H9 (cell line): ENCODE measurements at regions not wholly inside any gene's neighbourhood (a gene's known extent, or its start where the extent isn't known, plus 50 kb on each side); places are given as distances from the start of the nearest gene placed in this dataset.

Experiments
- DNase-seq: peaks from one replicate; pipeline ENCODE4 v3.0.0-alpha.2; 2017
- H2AFZ ChIP-seq: one replicate; pipeline ENCODE4 v1.6.1; 2013; ENCODE audit warnings: mild to moderate bottlenecking, low read length, control low read depth, moderate library complexity
- H2AK5ac ChIP-seq: 2 replicates; pipeline ENCODE4 v1.6.1; 2013; ENCODE audit warnings: low read length, control low read depth, mixed read lengths; ENCODE audit not compliant: insufficient read length
- H2BK120ac ChIP-seq: one replicate; pipeline ENCODE4 v1.6.1; 2013; ENCODE audit warnings: low read depth, mild to moderate bottlenecking, low read length, control low read depth, inconsistent platforms; ENCODE audit not compliant: poor library complexity, severe bottlenecking
- H2BK12ac ChIP-seq: 2 replicates; pipeline ENCODE4 v1.6.1; 2013; ENCODE audit warnings: low read length, control low read depth, mixed read lengths, low read depth; ENCODE audit not compliant: insufficient read length
- H2BK15ac ChIP-seq: 2 replicates; pipeline ENCODE4 v1.6.1; 2013; ENCODE audit warnings: low read depth, low read length, control low read depth
- H2BK20ac ChIP-seq: one replicate; pipeline ENCODE4 v1.6.1; 2013; ENCODE audit warnings: low read depth, mild to moderate bottlenecking, low read length, control low read depth, inconsistent platforms; ENCODE audit not compliant: poor library complexity, severe bottlenecking
- H2BK5ac ChIP-seq: 2 replicates; pipeline ENCODE4 v1.6.1; 2013; ENCODE audit warnings: low read length, control low read depth, mixed read lengths; ENCODE audit not compliant: insufficient read length
- H3K14ac ChIP-seq: 2 replicates; pipeline ENCODE4 v1.6.1; 2013; ENCODE audit warnings: low read length, control low read depth; ENCODE audit not compliant: insufficient read depth
- H3K18ac ChIP-seq: 2 replicates; pipeline ENCODE4 v1.6.1; 2013; ENCODE audit warnings: low read depth, mild to moderate bottlenecking, mixed read lengths, low read length, control low read depth; ENCODE audit not compliant: insufficient read length
- H3K23ac ChIP-seq: 2 replicates; pipeline ENCODE4 v1.6.1; 2013; ENCODE audit warnings: low read length, control low read depth, mixed read lengths, low read depth; ENCODE audit not compliant: insufficient read length
- H3K23me2 ChIP-seq: 2 replicates; pipeline ENCODE4 v1.6.1; 2013; ENCODE audit warnings: low read depth, mild to moderate bottlenecking, mixed read lengths, low read length, control low read depth; ENCODE audit not compliant: insufficient read length, poor library complexity, severe bottlenecking
- H3K27ac ChIP-seq: 2 replicates; pipeline ENCODE4 v1.5.1; 2013; ENCODE audit warnings: low read length, control low read depth, mixed read lengths, low read depth; ENCODE audit not compliant: insufficient read length
- H3K27me3 ChIP-seq: 2 replicates; pipeline ENCODE4 v1.6.1; 2013; ENCODE audit warnings: low read length, control low read depth, inconsistent platforms; ENCODE audit not compliant: insufficient read depth
- H3K4ac ChIP-seq: 2 replicates; pipeline ENCODE4 v1.6.1; 2013; ENCODE audit warnings: low read depth, mild to moderate bottlenecking, control low read depth, inconsistent platforms, low read length, moderate library complexity
- H3K4me1 ChIP-seq: 2 replicates; pipeline ENCODE4 v1.6.1; 2013; ENCODE audit warnings: low read length, control low read depth, inconsistent platforms; ENCODE audit not compliant: insufficient read depth
- H3K4me2 ChIP-seq: 2 replicates; pipeline ENCODE4 v1.6.1; 2013; ENCODE audit warnings: low read length, control low read depth, mixed read lengths; ENCODE audit not compliant: insufficient read length, insufficient read depth
- H3K56ac ChIP-seq: 2 replicates; pipeline ENCODE4 v1.6.1; 2013; ENCODE audit warnings: low read depth, mild to moderate bottlenecking, mixed read lengths, low read length, control low read depth; ENCODE audit not compliant: insufficient read length
- H3K79me1 ChIP-seq: 2 replicates; pipeline ENCODE4 v1.6.1; 2013; ENCODE audit warnings: low read depth, mild to moderate bottlenecking, moderate library complexity, low read length, control low read depth, inconsistent platforms; ENCODE audit not compliant: insufficient read depth, poor library complexity, severe bottlenecking
- H3K79me2 ChIP-seq: 2 replicates; pipeline ENCODE4 v1.6.1; 2013; ENCODE audit warnings: low read length, control low read depth, inconsistent platforms; ENCODE audit not compliant: insufficient read depth
- H3K9ac ChIP-seq: 2 replicates; pipeline ENCODE4 v1.6.1; 2013; ENCODE audit warnings: low read length, control low read depth, mixed read lengths; ENCODE audit not compliant: insufficient read length; ENCODE audit errors: extremely low read depth
- H3K9me3 ChIP-seq: one replicate; pipeline ENCODE4 v1.6.1; 2013; ENCODE audit warnings: low read depth, low read length, inconsistent platforms; ENCODE audit not compliant: control insufficient read depth
- H3T11ph ChIP-seq: one replicate; pipeline ENCODE4 v1.6.1; 2013; ENCODE audit warnings: mild to moderate bottlenecking, low read length, control low read depth, inconsistent platforms
- H4K20me1 ChIP-seq: one replicate; pipeline ENCODE4 v1.6.1; 2013; ENCODE audit not compliant: control insufficient read depth, insufficient read length, insufficient read depth
- H4K5ac ChIP-seq: 2 replicates; pipeline ENCODE4 v1.6.1; 2013; ENCODE audit warnings: low read depth, mild to moderate bottlenecking, mixed read lengths, low read length, control low read depth; ENCODE audit not compliant: insufficient read length
- H4K8ac ChIP-seq: replicated peaks from 2 replicates; pipeline ENCODE4 v1.6.1; 2013; ENCODE audit warnings: low read length, control low read depth, mixed read lengths, low read depth; ENCODE audit not compliant: insufficient read length
- H4K91ac ChIP-seq: 2 replicates; pipeline ENCODE4 v1.6.1; 2013; ENCODE audit warnings: low read depth, mild to moderate bottlenecking, moderate library complexity, mixed read lengths, low read length, control low read depth; ENCODE audit not compliant: insufficient read length
- H3K27ac Mint-ChIP-seq, 3 experiments: 2 replicates in 2 of 3; 3 replicates in 1 of 3; pipeline ENCODE4 v1.8.0; 2020 to 2021; ENCODE audit warnings: mixed read lengths in 3 of 3, mild to moderate bottlenecking in 1 of 3, moderate library complexity in 1 of 3
- H3K27me3 Mint-ChIP-seq: 2 replicates; pipeline ENCODE4 v1.8.0; 2021; ENCODE audit warnings: low read depth, mild to moderate bottlenecking, moderate library complexity, mixed read lengths
- H3K36me3 Mint-ChIP-seq, 3 experiments: 2 replicates in 2 of 3; 3 replicates in 1 of 3; pipeline ENCODE4 v1.8.0; 2020 to 2021; ENCODE audit warnings: low read depth in 3 of 3, mixed read lengths in 3 of 3; ENCODE audit not compliant: insufficient read depth in 1 of 3
- H3K4me1 Mint-ChIP-seq, 2 experiments: 2 replicates each; pipeline ENCODE4 v1.8.0; 2020; ENCODE audit warnings: mixed read lengths in 2 of 2
- H3K4me3 Mint-ChIP-seq, 2 experiments: 2 replicates in 1 of 2; 3 replicates in 1 of 2; pipeline ENCODE4 v1.8.0; 2020 to 2021; ENCODE audit warnings: mild to moderate bottlenecking in 2 of 2, mixed read lengths in 2 of 2, moderate library complexity in 1 of 2
- H3K9me3 Mint-ChIP-seq, 2 experiments: 2 replicates in 1 of 2; 3 replicates in 1 of 2; pipeline ENCODE4 v1.8.0; 2020; ENCODE audit warnings: mild to moderate bottlenecking in 2 of 2, mixed read lengths in 2 of 2, moderate library complexity in 1 of 2
- WGBS: extraction: QIAGEN DNeasy Blood & Tissue Kit; methylation state at CpG from one replicate; pipeline ENCODE4 v1.1.7; 2013; ENCODE audit warnings: missing lambda C conversion rate, low lambda C conversion rate, mixed read lengths; ENCODE audit not compliant: insufficient read length; ENCODE audit errors: extremely low coverage; 5-methylcytosine and 5-hydroxymethylcytosine counted together
- TF ChIP-seq, protein P1 (sequence below): fragments of 200-600 bp; sonication (generic); conservative IDR thresholded peaks from 3 replicates; pipeline ENCODE4 v1.8.0; 2021; ENCODE audit warnings: antibody characterized with exemption, mild to moderate bottlenecking

DNA sequence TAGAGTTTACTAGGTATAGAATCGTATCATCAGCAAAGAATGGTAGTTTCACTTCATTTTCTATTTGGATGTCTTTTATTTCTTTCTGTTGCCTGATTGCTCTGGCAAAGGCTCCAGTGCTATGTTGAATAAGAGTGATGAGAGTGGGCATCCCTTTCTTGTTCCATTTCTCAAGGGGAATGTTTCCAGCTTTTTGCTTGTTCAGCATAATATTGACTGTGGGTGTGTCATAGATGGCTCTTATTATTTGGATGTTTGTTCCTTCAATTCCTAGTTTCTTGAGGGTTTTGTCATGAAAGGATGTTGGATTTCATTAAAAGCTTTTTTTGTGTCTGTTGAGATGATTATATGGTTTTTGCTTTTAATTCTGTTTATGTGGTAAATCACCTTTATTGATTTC, 1114.5 kb downstream of the RAPGEF2 start:
- Histone ChIP-seq H3K56ac (no peak overlapping the region), H2BK20ac (no peak overlapping the region), H4K5ac (no peak overlapping the region), H4K91ac (no peak overlapping the region), H4K20me1 (no peaks in the 10 kb centered on the region), H3K79me1 (no peaks in the 10 kb centered on the region), H2BK12ac (no peak overlapping the region), H3K27me3 (no peaks in the 10 kb centered on the region), H3K27ac (no peak overlapping the region), H3K23me2 (no peaks in the 10 kb centered on the region), H3K4me2 (no peak overlapping the region), H3K4me1 (no peaks in the 10 kb centered on the region), H2AFZ (no peak overlapping the region), H3K4ac (no peak overlapping the region), H3K79me2 (no peaks in the 10 kb centered on the region), H4K8ac (no peak overlapping the region), H3K9me3 (no peaks in the 10 kb centered on the region), H3K18ac (no peak overlapping the region), H3K23ac (no peak overlapping the region), H2BK15ac (no peak overlapping the region), H2BK5ac (no peak overlapping the region), H3T11ph (no peak overlapping the region), H2AK5ac (no peak overlapping the region), H2BK120ac (no peak overlapping the region), H3K14ac (no peak overlapping the region), H3K9ac (no peak overlapping the region)
- WGBS, result no CpG with 5 or more reads among the region's 1 CpG
- no peak for DNase-seq
- peaks cover 14 to 32% (median 15%) of the 10 kb centered on the region in 3 experiments for H3K36me3 Mint-ChIP-seq
- H3K4me1 Mint-ChIP-seq, result no peaks in the 10 kb centered on the region
- H3K4me3 Mint-ChIP-seq, result no peak overlapping the region
- no peak overlapping the region for H3K27ac Mint-ChIP-seq
- TF ChIP-seq, protein P1, sequence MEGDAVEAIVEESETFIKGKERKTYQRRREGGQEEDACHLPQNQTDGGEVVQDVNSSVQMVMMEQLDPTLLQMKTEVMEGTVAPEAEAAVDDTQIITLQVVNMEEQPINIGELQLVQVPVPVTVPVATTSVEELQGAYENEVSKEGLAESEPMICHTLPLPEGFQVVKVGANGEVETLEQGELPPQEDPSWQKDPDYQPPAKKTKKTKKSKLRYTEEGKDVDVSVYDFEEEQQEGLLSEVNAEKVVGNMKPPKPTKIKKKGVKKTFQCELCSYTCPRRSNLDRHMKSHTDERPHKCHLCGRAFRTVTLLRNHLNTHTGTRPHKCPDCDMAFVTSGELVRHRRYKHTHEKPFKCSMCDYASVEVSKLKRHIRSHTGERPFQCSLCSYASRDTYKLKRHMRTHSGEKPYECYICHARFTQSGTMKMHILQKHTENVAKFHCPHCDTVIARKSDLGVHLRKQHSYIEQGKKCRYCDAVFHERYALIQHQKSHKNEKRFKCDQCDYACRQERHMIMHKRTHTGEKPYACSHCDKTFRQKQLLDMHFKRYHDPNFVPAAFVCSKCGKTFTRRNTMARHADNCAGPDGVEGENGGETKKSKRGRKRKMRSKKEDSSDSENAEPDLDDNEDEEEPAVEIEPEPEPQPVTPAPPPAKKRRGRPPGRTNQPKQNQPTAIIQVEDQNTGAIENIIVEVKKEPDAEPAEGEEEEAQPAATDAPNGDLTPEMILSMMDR, result no peak
- peaks cover 21 to 41% of the 10 kb centered on the region in 2 experiments; a peak in 4 of 5 replicates for H3K9me3 Mint-ChIP-seq
- no peaks in the 10 kb centered on the region for H3K27me3 Mint-ChIP-seq
